Astrocyte (in vitro differentiated cells and primary cell): ENCODE measurements at regions not wholly inside any gene's neighbourhood (a gene's known extent, or its start where the extent isn't known, plus 50 kb on each side); places are given as distances from the start of the nearest gene placed in this dataset.

Experiments
- DNase-seq: peaks from one replicate; pipeline ENCODE4 v3.0.0-alpha.2; 2010; ENCODE audit warnings: low read depth
- FAIRE-seq: peaks from 2 replicates; lab custom pipeline; 2011; peaks lifted over from hg19 to GRCh38; lab: Jason Lieb, UNC
- H2AFZ ChIP-seq: 2 replicates; pipeline ENCODE4 v1.6.0; 2012; ENCODE audit warnings: low read depth, low read length, inconsistent platforms
- H3K27ac ChIP-seq: 2 replicates; pipeline ENCODE4 v1.5.1; 2011; ENCODE audit warnings: low read depth, low read length, inconsistent platforms
- H3K27me3 ChIP-seq: 2 replicates; pipeline ENCODE4 v1.6.0; 2011; ENCODE audit warnings: low read length, inconsistent platforms; ENCODE audit not compliant: insufficient read depth
- H3K36me3 ChIP-seq: 2 replicates; pipeline ENCODE4 v1.5.1; 2011; ENCODE audit warnings: low read length, inconsistent platforms; ENCODE audit not compliant: insufficient read depth
- H3K4me1 ChIP-seq: 2 replicates; pipeline ENCODE4 v1.5.1; 2011; ENCODE audit warnings: low read length, inconsistent platforms; ENCODE audit not compliant: insufficient read depth
- H3K4me2 ChIP-seq: 2 replicates; pipeline ENCODE4 v1.6.0; 2012; ENCODE audit warnings: low read length, inconsistent platforms
- H3K4me3 ChIP-seq: 2 replicates; pipeline ENCODE4 v1.5.1; 2011; ENCODE audit warnings: low read depth, mild to moderate bottlenecking, low read length, inconsistent platforms; ENCODE audit not compliant: insufficient read depth
- H3K79me2 ChIP-seq: 2 replicates; pipeline ENCODE4 v1.6.0; 2012; ENCODE audit warnings: mild to moderate bottlenecking, low read length, inconsistent platforms; ENCODE audit not compliant: insufficient read depth
- H3K9ac ChIP-seq: 2 replicates; pipeline ENCODE4 v1.6.0; 2012; ENCODE audit warnings: mild to moderate bottlenecking, low read length, inconsistent platforms
- H3K9me3 ChIP-seq: 2 replicates; pipeline ENCODE4 v1.5.1; 2012; ENCODE audit warnings: low read depth, mild to moderate bottlenecking, low read length, inconsistent platforms; ENCODE audit not compliant: insufficient read depth
- H4K20me1 ChIP-seq: 2 replicates; pipeline ENCODE4 v1.6.0; 2012; ENCODE audit warnings: low read length, inconsistent platforms; ENCODE audit not compliant: insufficient read depth
- H3K27ac Mint-ChIP-seq: one replicate; pipeline ENCODE4 v1.8.0; 2021; ENCODE audit warnings: mild to moderate bottlenecking, mixed read lengths; ENCODE audit not compliant: unreplicated experiment
- H3K27me3 Mint-ChIP-seq: one replicate; pipeline ENCODE4 v1.8.0; 2021; ENCODE audit warnings: low read depth, mixed read lengths; ENCODE audit not compliant: unreplicated experiment
- H3K36me3 Mint-ChIP-seq: one replicate; pipeline ENCODE4 v1.8.0; 2021; ENCODE audit warnings: low read depth, mixed read lengths; ENCODE audit not compliant: unreplicated experiment
- H3K4me1 Mint-ChIP-seq: one replicate; pipeline ENCODE4 v1.8.0; 2021; ENCODE audit warnings: low read depth, mixed read lengths; ENCODE audit not compliant: unreplicated experiment
- H3K4me3 Mint-ChIP-seq: one replicate; pipeline ENCODE4 v1.8.0; 2021; ENCODE audit warnings: mild to moderate bottlenecking, moderate library complexity, mixed read lengths; ENCODE audit not compliant: unreplicated experiment
- H3K9me3 Mint-ChIP-seq: one replicate; pipeline ENCODE4 v1.8.0; 2021; ENCODE audit warnings: mild to moderate bottlenecking, mixed read lengths; ENCODE audit not compliant: unreplicated experiment
- CTCF ChIP-seq: IDR thresholded peaks from 2 replicates; pipeline ENCODE4 v1.5.1; 2011; ENCODE audit warnings: low read depth, mild to moderate bottlenecking, inconsistent platforms, low read length, moderate library complexity; ENCODE audit not compliant: insufficient read depth
- EZH2 ChIP-seq: IDR thresholded peaks from 2 replicates; pipeline ENCODE4 v1.6.1; 2012; ENCODE audit warnings: mild to moderate bottlenecking, low read length, inconsistent platforms; ENCODE audit not compliant: insufficient read depth

GRCh38 chr13:60645676-60646075, 248.7 kb downstream of the TDRD3 start:
- no peak overlapping the region for H3K27ac Mint-ChIP-seq
- H3K9me3 Mint-ChIP-seq: peaks cover 2% of the 10 kb centered on the region
- no peak overlapping the region for H2AFZ ChIP-seq
- no peak for FAIRE-seq
- no peak overlapping the region for H3K4me3 Mint-ChIP-seq
- no peaks in the 10 kb centered on the region for H3K79me2 ChIP-seq
- H3K36me3 ChIP-seq: no peaks in the 10 kb centered on the region
- H3K27ac ChIP-seq: no peak overlapping the region
- H3K4me1 ChIP-seq: no peaks in the 10 kb centered on the region
- H3K4me3 ChIP-seq: no peak overlapping the region
- no peaks in the 10 kb centered on the region for H4K20me1 ChIP-seq
- TF ChIP-seq EZH2 (no peak), CTCF (no peak)
- H3K9me3 ChIP-seq: no peaks in the 10 kb centered on the region
- peaks cover 4% of the 10 kb centered on the region for H3K27me3 Mint-ChIP-seq
- H3K9ac ChIP-seq: no peak overlapping the region
- no peaks in the 10 kb centered on the region for H3K4me1 Mint-ChIP-seq
- no peak for DNase-seq
- no peaks in the 10 kb centered on the region for H3K27me3 ChIP-seq
- no peaks in the 10 kb centered on the region for H3K36me3 Mint-ChIP-seq
- no peak overlapping the region for H3K4me2 ChIP-seq

GRCh38 chr13:60642552-60642951, 245.5 kb downstream of the TDRD3 start:
- H3K27ac ChIP-seq: no peak overlapping the region
- TF ChIP-seq EZH2 (no peak), CTCF (no peak)
- Mint-ChIP-seq H3K27me3 (peaks cover 4% of the 10 kb centered on the region), H3K9me3 (peaks cover 2% of the 10 kb centered on the region), H3K27ac (no peak overlapping the region), H3K36me3 (no peaks in the 10 kb centered on the region), H3K4me3 (no peak overlapping the region), H3K4me1 (no peaks in the 10 kb centered on the region)
- DNase-seq (no peak), FAIRE-seq (no peak)
- H3K4me1 ChIP-seq: no peaks in the 10 kb centered on the region
- H3K4me3 ChIP-seq: no peak overlapping the region
- no peaks in the 10 kb centered on the region for H4K20me1 ChIP-seq
- H3K4me2 ChIP-seq: no peak overlapping the region
- no peak overlapping the region for H3K9ac ChIP-seq
- no peaks in the 10 kb centered on the region for H3K36me3 ChIP-seq
- H3K9me3 ChIP-seq: no peaks in the 10 kb centered on the region
- no peak overlapping the region for H2AFZ ChIP-seq
- no peaks in the 10 kb centered on the region for H3K27me3 ChIP-seq
- no peaks in the 10 kb centered on the region for H3K79me2 ChIP-seq

GRCh38 chr13:60629158-60629557, 232.1 kb downstream of the TDRD3 start:
- Histone ChIP-seq H4K20me1 (no peaks in the 10 kb centered on the region), H3K27me3 (peaks cover 2% of the 10 kb centered on the region), H3K36me3 (no peaks in the 10 kb centered on the region), H2AFZ (no peak overlapping the region), H3K4me2 (no peak overlapping the region), H3K4me3 (no peak overlapping the region), H3K9me3 (no peaks in the 10 kb centered on the region), H3K9ac (no peak overlapping the region), H3K27ac (no peak overlapping the region), H3K79me2 (no peaks in the 10 kb centered on the region), H3K4me1 (no peaks in the 10 kb centered on the region)
- no peaks in the 10 kb centered on the region for H3K36me3 Mint-ChIP-seq
- H3K9me3 Mint-ChIP-seq: no peaks in the 10 kb centered on the region
- no peak overlapping the region for H3K4me3 Mint-ChIP-seq
- no peak for TF ChIP-seq EZH2
- no peak for TF ChIP-seq CTCF
- DNase-seq (no peak), FAIRE-seq (no peak)
- H3K27ac Mint-ChIP-seq: no peak overlapping the region
- no peaks in the 10 kb centered on the region for H3K4me1 Mint-ChIP-seq
- H3K27me3 Mint-ChIP-seq: peaks cover 8% of the 10 kb centered on the region
